ENCODE measurements at regions not wholly inside any gene's neighbourhood (a gene's known extent, or its start where the extent isn't known, plus 50 kb on each side); places are given as distances from the start of the nearest gene placed in this dataset.
"Not testable (repeated sequence)": the region's sequence is repeated elsewhere in the genome, so short reads cannot be mapped to it uniquely, and the experiment has no call there.

DNA sequence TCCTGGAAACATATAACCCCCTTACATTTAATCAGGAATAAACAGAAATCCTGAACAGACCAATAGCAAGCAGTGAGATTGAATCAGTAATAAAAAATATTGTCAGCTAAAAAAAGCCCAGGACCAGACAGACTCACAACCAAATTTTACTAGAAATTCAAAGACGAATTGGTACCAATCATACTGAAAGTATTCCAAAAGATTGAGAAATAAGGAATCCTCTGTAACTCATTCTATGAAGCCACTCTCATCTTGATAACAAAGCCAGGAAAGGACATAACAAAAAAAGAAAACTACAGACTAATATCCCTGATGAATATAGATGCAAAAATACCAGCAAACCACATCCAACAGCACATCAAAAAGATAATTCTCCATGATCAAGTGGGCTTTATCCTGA is 714.0 kb downstream of the SEMA5A start:
- no peak for DNase-seq (ENCODE audit: low read depth in 2 of 3, low spot score in 2 of 3)

DNA sequence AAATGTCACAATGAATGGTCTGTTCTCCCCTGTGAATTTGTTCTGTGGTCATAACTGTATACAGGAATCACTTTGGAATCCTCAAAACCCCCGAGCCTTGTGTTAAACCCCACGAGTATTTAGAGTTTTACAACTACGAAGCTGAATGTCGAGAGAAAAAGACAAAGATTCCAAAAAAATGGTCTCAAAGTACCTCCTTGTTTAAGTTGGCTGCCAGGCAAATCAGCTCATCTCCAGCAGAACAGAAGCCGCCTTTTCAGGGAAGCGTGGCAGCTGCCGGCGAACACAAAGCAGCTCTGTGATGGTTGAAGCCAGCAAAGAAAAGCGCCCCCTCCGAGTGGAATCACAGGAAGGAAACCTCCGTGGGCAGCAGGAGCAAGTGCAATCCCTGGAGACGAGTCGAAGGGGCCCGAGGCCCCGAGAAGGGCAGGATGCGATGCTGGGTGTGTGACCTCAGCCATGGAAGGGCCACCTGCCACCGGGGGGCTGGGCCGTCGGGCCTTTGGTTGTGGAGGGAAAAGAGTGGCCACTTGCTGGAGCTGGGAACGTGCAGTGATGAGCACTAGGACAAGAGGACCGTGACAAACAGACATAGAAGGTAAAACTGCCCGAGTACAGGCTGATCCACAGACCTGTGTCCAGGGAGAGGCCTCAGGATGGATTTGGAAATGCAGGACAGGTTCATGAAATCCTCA is 706.4 kb downstream of the SEMA5A start:
- no peak for DNase-seq (ENCODE audit: low read depth in 2 of 3, low spot score in 2 of 3)

- DNase-seq (ENCODE audit: low read depth in 2 of 3, low spot score in 2 of 3), result no peak
These were observed 705.6 kb downstream of the SEMA5A start for GRCh38 chr5:8840237-8840636.

GRCh38 chr5:8840746-8841145 is 705.1 kb downstream of the SEMA5A start:
- DNase-seq (ENCODE audit: low read depth in 2 of 3, low spot score in 2 of 3), result not testable (repeated sequence)

DNA sequence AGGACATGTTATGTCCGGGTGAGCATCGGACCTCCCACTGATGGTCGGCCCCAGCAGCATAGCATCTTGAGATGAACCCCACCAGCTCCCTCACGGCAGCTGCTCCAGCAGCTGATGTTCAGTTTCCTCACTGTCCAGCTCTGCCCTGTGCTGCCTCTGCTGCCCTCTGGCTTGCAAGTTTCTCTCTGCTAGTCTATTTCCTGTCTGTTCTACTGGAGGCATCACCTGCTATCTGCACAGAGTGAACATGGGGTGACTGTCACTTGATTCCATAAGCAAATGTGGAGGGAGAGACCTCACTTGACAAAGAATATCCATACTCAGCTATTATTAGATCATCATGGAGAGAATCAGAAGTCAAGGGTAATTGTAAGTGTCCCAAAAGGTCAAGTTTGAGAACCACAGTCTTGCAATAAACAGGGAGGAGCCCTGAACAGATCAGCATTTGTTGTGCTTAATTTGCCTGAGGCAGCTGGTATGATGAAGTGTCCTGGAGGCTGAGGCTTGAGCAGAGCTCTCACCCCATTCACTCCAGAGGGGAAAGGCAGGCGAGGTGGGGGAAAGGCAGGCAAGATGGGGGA is 702.8 kb downstream of the SEMA5A start:
- no peak for DNase-seq (ENCODE audit: low read depth in 2 of 3, low spot score in 2 of 3)

DNA sequence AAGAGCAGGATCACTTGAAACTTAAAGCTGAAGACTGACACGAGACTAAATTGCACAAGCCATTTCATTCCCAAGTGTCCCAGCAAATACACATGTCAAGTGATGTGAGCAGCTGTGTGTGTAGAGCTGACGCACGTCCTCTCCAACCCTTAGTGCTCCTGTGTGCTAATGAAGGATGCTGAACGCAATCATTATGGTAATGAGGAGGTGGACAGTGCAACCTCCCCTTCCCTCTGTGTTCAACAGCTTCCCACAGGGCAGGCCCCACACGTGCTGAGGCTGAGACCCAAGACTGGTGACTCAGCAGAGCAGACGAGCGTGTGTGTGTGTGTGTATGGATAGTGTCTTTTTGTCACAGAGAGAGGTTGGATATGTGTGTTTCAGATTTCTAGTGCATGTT is 702.1 kb downstream of the SEMA5A start:
- DNase-seq (ENCODE audit: low read depth in 2 of 3, low spot score in 2 of 3), result no peak

- DNase-seq (ENCODE audit: low read depth in 2 of 3, low spot score in 2 of 3), result no peak
These were observed 701.7 kb downstream of the SEMA5A start for GRCh38 chr5:8844206-8844605.

- no peak for DNase-seq (ENCODE audit: low read depth in 2 of 3, low spot score in 2 of 3)
These were observed 701.0 kb downstream of the SEMA5A start for GRCh38 chr5:8844847-8845246.

DNA sequence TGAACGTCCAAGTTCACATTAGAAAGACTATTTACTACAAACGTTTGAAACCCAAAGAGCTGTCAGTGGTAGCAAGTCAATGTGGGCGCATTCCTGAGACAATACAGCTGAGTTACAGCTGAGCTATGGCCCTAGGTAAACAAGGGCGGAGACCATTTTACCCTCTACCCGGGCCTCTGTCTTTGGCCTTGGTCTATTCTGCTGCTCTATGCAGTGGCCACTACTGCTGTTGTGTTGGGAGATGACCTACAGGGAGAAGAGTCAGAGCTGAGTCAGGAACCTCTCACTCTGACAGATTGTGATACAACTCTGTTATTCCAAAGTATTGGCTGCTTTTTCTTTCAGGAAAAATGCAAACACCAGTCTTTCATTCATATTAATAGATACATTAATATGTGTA is 700.6 kb downstream of the SEMA5A start:
- no peak for DNase-seq (ENCODE audit: low read depth in 2 of 3, low spot score in 2 of 3)

- no peak for DNase-seq (ENCODE audit: low read depth in 2 of 3, low spot score in 2 of 3)
These were observed 697.5 kb downstream of the SEMA5A start for GRCh38 chr5:8848366-8848765.

DNA sequence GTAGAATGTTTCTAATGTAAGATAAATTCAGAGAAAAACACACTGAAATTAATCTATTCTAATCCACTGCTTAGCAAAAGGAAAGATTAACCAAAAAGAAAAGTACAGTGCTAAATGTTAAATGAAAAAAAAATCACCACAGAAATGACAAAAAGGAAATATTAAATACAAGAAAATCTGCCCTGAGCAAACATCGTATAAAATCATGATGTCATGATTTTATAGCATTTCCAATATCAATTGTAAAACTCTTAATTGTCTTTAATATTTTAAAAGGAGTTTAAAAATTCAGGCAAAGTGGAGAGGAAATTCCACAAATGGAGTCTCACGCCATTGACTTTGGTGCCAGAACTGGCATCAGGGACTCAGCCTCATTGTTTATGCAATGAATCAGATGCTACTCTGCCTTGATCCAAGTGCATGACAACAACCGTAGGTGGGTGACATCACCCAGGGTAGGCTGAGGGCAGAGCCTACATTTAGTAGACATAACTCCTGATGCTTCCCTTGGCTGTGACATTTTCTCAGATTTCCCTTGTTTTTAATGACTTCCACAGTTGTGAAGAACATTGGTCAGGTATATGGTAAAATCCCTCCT is 696.8 kb downstream of the SEMA5A start:
- DNase-seq (ENCODE audit: low read depth in 2 of 3, low spot score in 2 of 3), result no peak

DNA sequence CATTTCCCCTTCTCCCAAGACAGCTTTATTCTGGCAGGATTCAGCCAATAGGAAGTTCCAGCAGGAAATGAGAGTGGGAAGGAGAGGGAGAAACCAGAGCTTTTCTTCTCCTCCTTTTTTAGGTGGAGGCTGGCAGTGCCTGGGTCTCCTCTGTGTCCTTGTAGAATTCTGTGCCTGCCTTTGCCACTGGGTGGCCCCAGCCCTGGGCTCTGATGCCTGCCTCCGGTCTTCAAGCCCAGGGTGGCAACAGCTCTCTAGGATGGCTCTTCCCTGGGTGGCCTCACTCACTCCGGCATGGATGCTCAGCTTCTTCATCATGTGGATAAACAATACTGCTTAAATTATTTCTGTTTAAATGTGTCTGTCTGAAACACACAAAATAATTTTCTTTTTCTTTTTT is 694.8 kb downstream of the SEMA5A start:
- DNase-seq (ENCODE audit: low read depth in 2 of 3, low spot score in 2 of 3), result no peak

DNA sequence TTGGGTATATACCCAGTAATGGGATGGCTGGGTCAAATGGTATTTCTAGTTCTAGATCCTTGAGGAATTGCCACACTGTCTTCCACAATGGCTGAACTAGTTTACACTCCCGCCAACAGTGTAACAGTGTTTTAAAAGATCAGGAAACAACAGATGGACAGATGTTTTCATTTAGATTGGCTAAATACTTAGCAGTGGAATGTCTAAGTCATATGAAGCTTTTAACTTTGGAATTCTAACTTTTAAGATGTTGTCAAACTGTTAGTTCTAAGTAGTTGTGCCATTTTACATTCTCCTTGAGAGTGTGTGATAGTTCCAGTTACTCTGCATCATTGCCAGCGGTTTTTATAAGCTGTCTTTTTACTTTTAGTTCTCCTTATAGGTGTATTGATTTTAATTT is 688.8 kb downstream of the SEMA5A start:
- no peak for DNase-seq (ENCODE audit: low read depth in 2 of 3, low spot score in 2 of 3)

DNA sequence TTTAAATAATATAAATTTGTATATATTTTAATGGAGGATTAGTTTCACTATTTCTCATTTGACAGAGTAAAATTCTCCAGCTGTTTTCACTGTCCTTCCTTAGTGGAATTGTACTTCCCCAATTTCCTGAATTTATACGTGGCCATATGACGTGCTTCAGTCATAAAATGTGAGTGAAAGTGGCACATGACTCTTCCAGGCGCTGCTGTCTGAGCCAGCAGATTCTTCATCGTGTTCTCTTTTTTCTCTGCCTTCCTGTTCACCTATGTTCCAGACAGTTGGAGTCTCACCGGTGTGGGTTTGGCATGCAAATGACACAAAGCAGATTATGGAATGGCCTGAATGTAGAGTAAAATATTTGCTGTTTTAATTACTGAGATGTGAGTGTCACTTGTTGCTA is 684.1 kb downstream of the SEMA5A start:
- no peak for DNase-seq (ENCODE audit: low read depth in 2 of 3, low spot score in 2 of 3)

GRCh38 chr5:8864053-8864452 is 681.8 kb downstream of the SEMA5A start:
- no peak for DNase-seq (ENCODE audit: low read depth in 2 of 3, low spot score in 2 of 3)

- DNase-seq (ENCODE audit: low read depth in 2 of 3, low spot score in 2 of 3), result no peak
These were observed 680.6 kb downstream of the SEMA5A start for GRCh38 chr5:8865266-8865665.

DNA sequence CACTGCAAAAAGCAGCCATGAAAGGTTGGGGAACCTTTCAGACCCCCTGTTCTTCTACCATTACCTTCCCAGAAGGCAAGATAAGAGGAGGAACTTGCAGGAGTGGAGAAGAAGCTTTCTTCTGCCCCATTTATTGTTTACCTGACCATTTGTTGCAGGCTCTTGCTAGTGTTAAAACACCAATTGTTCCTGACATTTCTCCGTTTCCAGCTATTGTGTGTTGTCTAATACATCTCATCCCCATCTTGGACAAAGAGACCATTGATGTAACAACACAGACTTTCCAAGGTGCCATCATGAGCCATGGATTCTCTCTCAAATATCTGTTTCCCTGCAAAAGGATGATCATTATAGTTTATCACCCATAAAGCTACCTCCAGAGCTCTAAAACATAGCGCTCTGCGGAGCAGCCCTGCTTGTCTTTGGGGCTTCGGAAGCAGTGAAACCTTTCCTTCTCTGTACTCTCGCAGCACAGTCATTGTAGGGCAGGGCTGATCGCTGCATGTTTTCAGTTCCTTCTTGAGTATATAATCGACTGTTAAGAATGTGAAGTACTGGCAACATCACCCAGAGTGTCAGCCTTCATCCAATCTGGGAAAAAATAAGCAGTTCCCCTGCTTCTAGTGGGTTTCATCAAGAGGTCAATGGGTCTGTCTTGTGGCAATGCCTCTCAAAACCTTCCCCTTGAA is 680.0 kb downstream of the SEMA5A start:
- DNase-seq (ENCODE audit: low read depth in 2 of 3, low spot score in 2 of 3), result no peak

DNA sequence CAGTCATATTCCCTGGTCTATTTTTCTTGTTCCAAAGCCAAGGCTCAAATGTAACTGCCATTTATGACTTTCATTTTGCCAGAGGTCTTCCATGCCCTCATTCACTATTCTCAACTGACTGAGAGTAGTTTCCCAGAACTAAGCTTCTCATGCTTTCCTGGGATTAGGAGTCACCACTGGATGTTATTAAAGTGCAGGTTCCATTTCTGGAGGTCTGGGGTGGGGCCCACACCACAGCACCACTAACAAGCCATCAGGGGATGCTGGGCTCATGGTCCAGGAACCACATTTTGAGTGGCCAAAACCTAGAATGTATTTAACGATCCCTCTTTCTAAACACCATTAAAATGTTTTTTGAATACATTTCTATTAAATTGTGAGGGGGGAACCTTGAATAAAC is 677.6 kb downstream of the SEMA5A start:
- no peak for DNase-seq (ENCODE audit: low read depth in 2 of 3, low spot score in 2 of 3)

DNA sequence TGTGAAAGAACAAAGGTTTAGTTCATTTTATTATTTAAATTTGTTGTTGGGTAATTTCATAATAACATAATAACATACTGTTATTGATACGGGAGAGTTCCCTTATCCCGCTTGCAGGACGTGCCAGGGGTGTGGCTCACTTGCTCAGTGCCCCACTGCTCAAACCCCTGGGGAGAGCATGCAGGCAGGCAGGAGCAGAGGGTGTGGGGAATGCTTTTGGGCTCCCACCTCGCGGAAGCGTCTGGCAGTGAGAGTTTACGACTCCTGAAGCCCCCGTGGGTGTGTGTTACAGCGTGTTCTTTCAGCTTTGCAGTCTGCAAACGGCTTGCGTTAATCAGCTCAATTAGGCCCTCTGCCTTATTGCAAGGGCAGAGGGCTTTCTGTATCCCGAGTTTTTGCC is 675.9 kb downstream of the SEMA5A start:
- DNase-seq (ENCODE audit: low read depth in 2 of 3, low spot score in 2 of 3), result no peak

DNA sequence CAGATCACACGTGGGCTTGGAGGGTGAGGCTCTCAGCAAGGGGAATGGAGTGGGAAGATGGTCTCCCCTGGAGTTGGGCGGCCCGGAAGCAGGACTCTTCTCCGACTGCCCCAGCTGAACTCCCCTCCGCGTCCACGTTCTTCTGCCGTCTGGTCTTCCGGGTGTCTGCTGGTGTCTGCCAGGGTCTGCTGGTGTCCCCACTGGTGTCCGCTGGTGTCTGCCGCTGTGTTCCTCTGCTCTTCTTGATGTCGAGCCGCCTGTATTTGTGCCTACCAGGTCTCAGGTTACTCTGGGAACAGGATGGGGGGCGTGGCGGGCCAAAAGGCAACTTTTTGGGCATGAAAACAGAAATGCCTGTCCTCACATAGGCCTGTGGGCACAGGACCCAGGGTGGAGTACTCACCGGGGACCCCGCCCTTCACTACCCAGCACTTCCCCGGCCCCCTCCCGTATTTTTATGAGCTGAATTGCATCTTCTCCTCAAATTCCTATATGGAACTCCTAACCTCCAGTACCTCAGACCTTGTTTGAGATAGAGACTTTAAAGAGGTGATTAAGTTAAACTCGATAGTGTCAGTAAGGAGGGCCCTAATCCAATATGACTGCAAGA is 675.4 kb downstream of the SEMA5A start:
- no peak for DNase-seq (ENCODE audit: low read depth in 2 of 3, low spot score in 2 of 3)

- no peak for DNase-seq (ENCODE audit: low read depth in 2 of 3, low spot score in 2 of 3)
These were observed 674.9 kb downstream of the SEMA5A start for GRCh38 chr5:8870959-8871355.

- DNase-seq (ENCODE audit: low read depth in 2 of 3, low spot score in 2 of 3), result no peak
These were observed 674.4 kb downstream of the SEMA5A start for GRCh38 chr5:8871446-8871845.
